Activated T-helper 2 cell treated with anti-CD3 and anti-CD28 coated beads, Interferon-gamma antibody, Interleukin-2, Interleukin-4, amounts not matched to agents 10 μg/mL and 5 μg/mL and 100 μg/mL, durations not matched to agents 14 hours and 24 hours and 36 hours (primary cell): ENCODE measurements at regions not wholly inside any gene's neighbourhood (a gene's known extent, or its start where the extent isn't known, plus 50 kb on each side); places are given as distances from the start of the nearest gene placed in this dataset.

Experiments used
- DNase-seq: peaks from one replicate; pipeline ENCODE4 v3.0.0; 2021; ENCODE audit warnings: low spot score
- H3K27ac Mint-ChIP-seq: one replicate; pipeline ENCODE4 v1.8.0; 2021; ENCODE audit warnings: mixed read lengths
- H3K27me3 Mint-ChIP-seq: one replicate; pipeline ENCODE4 v1.8.0; 2021; ENCODE audit warnings: low read depth, mixed read lengths
- H3K36me3 Mint-ChIP-seq: one replicate; pipeline ENCODE4 v1.8.0; 2021; ENCODE audit warnings: low read depth, mixed read lengths
- H3K4me1 Mint-ChIP-seq: one replicate; pipeline ENCODE4 v1.8.0; 2021; ENCODE audit warnings: low read depth, mixed read lengths
- H3K4me3 Mint-ChIP-seq: one replicate; pipeline ENCODE4 v1.8.0; 2021; ENCODE audit warnings: low read depth, mild to moderate bottlenecking, moderate library complexity, mixed read lengths
- H3K9me3 Mint-ChIP-seq: one replicate; pipeline ENCODE4 v1.8.0; 2021; ENCODE audit warnings: mixed read lengths
- intact Hi-C: fragments of 100-400 bp; cut with micrococcal nuclease; formaldehyde crosslinking; loops from one replicate; pipeline ENCODE4 v1.15.1; 2023

GRCh38 chr22:27004434-27004833, 347.0 kb downstream of the MIAT start:
- no peak overlapping the region for H3K27ac Mint-ChIP-seq
- H3K4me1 Mint-ChIP-seq: no peaks in the 10 kb centered on the region
- no peak for DNase-seq
- no peaks in the 10 kb centered on the region for H3K36me3 Mint-ChIP-seq
- intact Hi-C loops: loop anchor here (10.0 kb wide), 1 partner anchor 60 kb away; no protein-coding TSS in a partner anchor
- no peaks in the 10 kb centered on the region for H3K27me3 Mint-ChIP-seq
- H3K9me3 Mint-ChIP-seq: no peaks in the 10 kb centered on the region
- H3K4me3 Mint-ChIP-seq: no peak overlapping the region

GRCh38 chr22:27008454-27008853, 351.1 kb downstream of the MIAT start:
- Mint-ChIP-seq H3K27me3 (no peaks in the 10 kb centered on the region), H3K27ac (no peak overlapping the region), H3K9me3 (no peaks in the 10 kb centered on the region), H3K36me3 (no peaks in the 10 kb centered on the region), H3K4me3 (no peak overlapping the region), H3K4me1 (no peaks in the 10 kb centered on the region)
- no peak for DNase-seq
- intact Hi-C loops: loop anchor here (10.0 kb wide), 1 partner anchor 64 kb away; no protein-coding TSS in a partner anchor

DNA sequence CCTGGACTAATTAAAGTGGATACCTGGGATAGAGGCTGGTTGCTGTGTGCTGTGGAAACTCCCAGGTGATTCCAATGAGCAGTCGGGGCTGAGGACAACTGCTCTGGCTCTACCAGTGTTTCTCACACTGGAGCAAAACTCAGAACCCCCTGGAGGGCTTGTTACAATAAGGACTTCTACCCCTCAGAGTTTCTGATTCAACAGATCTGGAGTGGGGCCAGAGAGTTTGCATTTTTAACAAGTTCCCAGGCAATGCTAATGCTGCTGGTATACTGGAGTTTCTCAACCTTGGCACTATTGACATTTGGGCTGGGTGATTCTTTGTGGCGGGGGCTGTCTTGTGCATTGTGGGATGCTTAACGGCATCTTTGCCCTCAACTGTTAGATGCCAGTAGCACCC, 353.7 kb downstream of the MIAT start:
- intact Hi-C loops: no loop called here
- no peak for DNase-seq
- H3K27me3 Mint-ChIP-seq: no peaks in the 10 kb centered on the region
- H3K4me3 Mint-ChIP-seq: no peak overlapping the region
- H3K9me3 Mint-ChIP-seq: no peaks in the 10 kb centered on the region
- H3K4me1 Mint-ChIP-seq: no peaks in the 10 kb centered on the region
- no peaks in the 10 kb centered on the region for H3K36me3 Mint-ChIP-seq
- no peak overlapping the region for H3K27ac Mint-ChIP-seq

GRCh38 chr22:27011717-27012116, 354.3 kb downstream of the MIAT start:
- Mint-ChIP-seq H3K27ac (no peak overlapping the region), H3K4me1 (no peaks in the 10 kb centered on the region), H3K4me3 (no peak overlapping the region), H3K9me3 (no peaks in the 10 kb centered on the region), H3K36me3 (no peaks in the 10 kb centered on the region), H3K27me3 (no peaks in the 10 kb centered on the region)
- DNase-seq: no peak
- intact Hi-C loops: no loop called here

DNA sequence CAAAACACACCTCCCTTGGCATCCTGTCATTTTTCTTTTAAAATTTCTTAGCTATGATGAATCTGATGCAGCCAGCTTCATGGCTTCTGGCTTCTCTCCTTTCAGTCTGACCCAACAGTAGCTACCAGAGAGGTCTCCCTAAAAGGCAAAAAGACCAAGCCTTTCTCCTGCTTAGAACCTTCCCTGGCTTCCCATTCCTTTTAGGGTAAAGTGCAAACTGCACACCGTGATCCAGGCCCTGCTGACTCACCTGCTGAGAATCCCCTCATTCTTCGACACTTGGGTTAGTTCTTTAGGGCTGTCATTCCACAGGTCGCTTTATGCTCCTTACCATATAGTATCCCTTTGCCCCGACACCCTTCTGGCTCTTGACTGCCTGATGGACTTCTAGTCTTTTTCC, 362.4 kb downstream of the MIAT start:
- H3K4me3 Mint-ChIP-seq: no peak overlapping the region
- peaks cover 7% of the 10 kb centered on the region for H3K27me3 Mint-ChIP-seq
- H3K27ac Mint-ChIP-seq: no peak overlapping the region
- no peaks in the 10 kb centered on the region for H3K4me1 Mint-ChIP-seq
- no peaks in the 10 kb centered on the region for H3K9me3 Mint-ChIP-seq
- intact Hi-C loops: no loop called here
- H3K36me3 Mint-ChIP-seq: no peaks in the 10 kb centered on the region
- no peak for DNase-seq

DNA sequence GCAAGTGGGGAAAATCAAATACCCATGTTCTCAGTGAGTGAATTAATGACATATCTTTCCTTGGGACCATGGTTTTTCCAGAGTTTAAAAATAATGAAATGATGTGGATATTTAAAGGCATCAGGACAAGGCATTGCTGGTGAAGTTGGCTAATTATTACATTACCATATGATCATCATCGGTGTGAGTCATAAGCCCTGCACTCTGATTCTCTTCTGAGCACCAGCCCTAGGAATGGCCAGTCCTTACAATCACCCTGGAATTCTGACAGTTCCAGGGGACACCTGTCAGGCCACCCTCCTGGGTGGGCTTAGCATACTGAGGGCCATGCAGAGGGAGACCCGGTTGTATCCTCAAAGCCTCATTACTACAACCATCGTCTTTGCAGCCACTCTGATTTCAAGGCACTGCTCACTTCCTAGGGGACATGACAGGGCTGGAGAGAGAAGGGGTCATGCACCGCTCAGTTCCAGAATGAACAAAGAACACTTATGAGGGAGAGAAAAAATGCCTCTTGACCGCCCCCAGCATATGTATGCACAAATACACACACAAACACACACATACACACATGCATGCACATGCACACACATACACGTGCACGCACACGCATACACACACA, 365.0 kb downstream of the MIAT start:
- Mint-ChIP-seq H3K36me3 (no peaks in the 10 kb centered on the region), H3K4me3 (no peak overlapping the region), H3K27ac (no peak overlapping the region), H3K27me3 (peaks cover 10% of the 10 kb centered on the region), H3K4me1 (no peaks in the 10 kb centered on the region), H3K9me3 (no peaks in the 10 kb centered on the region)
- intact Hi-C loops: no loop called here
- no peak for DNase-seq

DNA sequence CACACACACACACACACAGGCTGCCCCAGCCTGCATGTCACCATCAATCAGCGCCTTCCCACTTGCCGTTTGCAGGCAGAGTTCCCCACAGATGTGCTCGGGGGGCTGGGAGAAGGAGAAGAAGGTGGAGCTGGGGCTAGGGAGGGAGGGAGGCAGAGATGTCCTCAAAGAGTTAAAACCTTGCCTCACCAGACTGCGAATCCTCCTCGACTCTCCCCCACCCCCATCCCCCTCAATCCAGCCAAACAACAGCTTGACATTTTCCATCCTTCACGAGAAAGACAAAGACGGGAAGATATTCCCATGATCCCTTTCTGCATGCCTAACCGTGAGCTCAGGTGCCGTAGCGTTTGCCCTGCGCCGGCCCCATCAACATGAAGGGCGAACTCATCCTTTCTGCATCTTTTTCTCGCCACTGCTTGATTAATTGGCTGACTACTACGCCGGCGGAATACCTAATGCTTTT, 365.5 kb downstream of the MIAT start:
- H3K4me3 Mint-ChIP-seq: no peak overlapping the region
- H3K27me3 Mint-ChIP-seq: peaks cover 10% of the 10 kb centered on the region
- intact Hi-C loops: no loop called here
- no peak overlapping the region for H3K27ac Mint-ChIP-seq
- no peaks in the 10 kb centered on the region for H3K4me1 Mint-ChIP-seq
- DNase-seq: no peak
- H3K36me3 Mint-ChIP-seq: no peaks in the 10 kb centered on the region
- no peaks in the 10 kb centered on the region for H3K9me3 Mint-ChIP-seq

DNA sequence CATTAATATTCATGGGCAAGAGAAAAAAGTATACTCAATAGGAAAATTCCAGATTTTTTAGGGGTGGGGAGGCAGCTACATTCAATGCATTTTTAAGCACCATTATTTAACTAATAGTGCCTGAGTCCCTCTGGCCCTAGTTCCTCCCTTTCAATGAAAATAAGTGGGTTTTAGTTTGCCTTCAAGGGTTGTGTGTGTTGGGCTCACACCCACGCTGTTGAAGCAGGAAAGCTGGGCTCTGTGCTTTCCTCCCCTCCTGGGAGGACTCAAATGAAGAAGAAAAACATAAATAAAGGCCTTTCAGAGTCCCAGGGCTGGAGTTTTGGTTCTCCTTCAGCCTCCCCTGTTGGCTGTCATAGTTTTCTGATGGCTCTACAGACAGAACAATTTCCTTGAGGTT, 366.2 kb downstream of the MIAT start:
- intact Hi-C loops: no loop called here
- H3K9me3 Mint-ChIP-seq: no peaks in the 10 kb centered on the region
- H3K4me3 Mint-ChIP-seq: no peak overlapping the region
- no peaks in the 10 kb centered on the region for H3K36me3 Mint-ChIP-seq
- H3K27me3 Mint-ChIP-seq: peaks cover 10% of the 10 kb centered on the region
- H3K4me1 Mint-ChIP-seq: no peaks in the 10 kb centered on the region
- DNase-seq: no peak
- no peak overlapping the region for H3K27ac Mint-ChIP-seq

GRCh38 chr22:27024982-27025381, 367.6 kb downstream of the MIAT start:
- Mint-ChIP-seq H3K27me3 (peaks cover 10% of the 10 kb centered on the region), H3K4me3 (no peak overlapping the region), H3K4me1 (no peaks in the 10 kb centered on the region), H3K36me3 (no peaks in the 10 kb centered on the region), H3K9me3 (no peaks in the 10 kb centered on the region), H3K27ac (no peak overlapping the region)
- intact Hi-C loops: no loop called here
- DNase-seq: no peak

GRCh38 chr22:27028093-27028492, 370.7 kb downstream of the MIAT start:
- Mint-ChIP-seq H3K9me3 (no peaks in the 10 kb centered on the region), H3K27me3 (peaks cover 7% of the 10 kb centered on the region), H3K4me3 (no peak overlapping the region), H3K27ac (no peak overlapping the region), H3K4me1 (no peaks in the 10 kb centered on the region), H3K36me3 (no peaks in the 10 kb centered on the region)
- intact Hi-C loops: no loop called here
- DNase-seq: no peak

DNA sequence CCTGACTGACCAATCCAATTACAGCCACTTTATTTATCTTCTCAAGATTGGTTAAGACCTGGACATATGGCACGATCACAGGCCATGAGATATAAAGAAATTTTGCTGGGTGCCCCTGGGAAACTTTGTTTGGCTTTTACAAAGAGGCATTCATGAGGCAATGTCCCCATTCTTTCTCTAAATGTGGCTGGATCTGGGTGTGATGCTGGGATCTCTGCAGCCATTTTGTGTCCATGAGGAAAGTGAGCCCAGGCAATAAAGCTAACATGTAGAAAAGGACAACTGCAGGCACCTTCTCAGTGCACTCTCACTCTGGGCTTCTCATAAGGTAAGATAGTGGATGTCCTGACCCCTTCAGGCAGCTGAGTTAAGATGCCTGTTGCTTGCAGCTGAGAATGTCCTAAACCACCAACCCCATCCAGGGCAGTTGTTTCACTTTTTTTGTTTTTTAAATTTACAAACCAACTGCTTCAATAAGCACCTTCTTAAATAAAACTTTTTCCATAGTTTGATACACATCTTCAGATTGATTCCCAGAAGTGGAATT, 372.3 kb downstream of the MIAT start:
- Mint-ChIP-seq H3K4me3 (no peak overlapping the region), H3K27me3 (peaks cover 3% of the 10 kb centered on the region), H3K27ac (no peak overlapping the region), H3K9me3 (no peaks in the 10 kb centered on the region), H3K36me3 (no peaks in the 10 kb centered on the region), H3K4me1 (no peaks in the 10 kb centered on the region)
- intact Hi-C loops: no loop called here
- DNase-seq: no peak

- H3K27me3 Mint-ChIP-seq: no peaks in the 10 kb centered on the region
- DNase-seq: no peak
- H3K36me3 Mint-ChIP-seq: no peaks in the 10 kb centered on the region
- intact Hi-C loops: no loop called here
- H3K4me3 Mint-ChIP-seq: no peak overlapping the region
- no peaks in the 10 kb centered on the region for H3K9me3 Mint-ChIP-seq
- H3K27ac Mint-ChIP-seq: no peak overlapping the region
- H3K4me1 Mint-ChIP-seq: no peaks in the 10 kb centered on the region
Observed at GRCh38 chr22:27032091-27032761, 374.8 kb downstream of the MIAT start.

DNA sequence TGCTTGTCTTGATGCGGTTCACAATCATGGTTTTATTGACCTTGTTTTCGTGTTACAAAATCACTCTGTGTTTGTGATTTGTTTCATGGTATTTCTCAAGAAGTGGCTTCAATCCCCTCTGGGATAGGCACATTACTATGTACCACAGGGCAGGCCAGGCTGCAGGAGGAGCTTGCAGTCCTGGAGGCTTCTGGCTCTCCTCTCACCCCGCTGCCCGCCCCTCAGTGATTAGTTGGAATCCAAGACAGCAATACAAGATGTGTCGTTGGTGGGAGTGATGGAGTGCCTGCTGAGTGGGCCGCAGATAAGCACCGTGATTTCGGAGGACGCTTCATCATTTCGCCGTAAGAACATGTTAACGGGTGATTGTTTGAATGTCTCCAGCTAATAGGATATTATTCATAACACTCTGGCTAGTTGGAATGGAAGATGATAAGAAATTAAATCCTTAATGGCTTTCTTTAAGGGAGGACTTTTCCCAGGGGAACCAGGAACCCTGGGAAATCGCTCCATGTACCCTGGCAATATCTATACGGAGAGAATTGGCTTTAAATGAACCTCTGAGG, 384.4 kb downstream of the MIAT start:
- DNase-seq: no peak
- Mint-ChIP-seq H3K4me1 (no peaks in the 10 kb centered on the region), H3K9me3 (no peaks in the 10 kb centered on the region), H3K36me3 (no peaks in the 10 kb centered on the region), H3K4me3 (no peak overlapping the region), H3K27ac (no peak overlapping the region), H3K27me3 (no peaks in the 10 kb centered on the region)
- intact Hi-C loops: no loop called here
